ENCODE measurements at regions not wholly inside any gene's neighbourhood (a gene's known extent, or its start where the extent isn't known, plus 50 kb on each side); places are given as distances from the start of the nearest gene placed in this dataset.

DNA sequence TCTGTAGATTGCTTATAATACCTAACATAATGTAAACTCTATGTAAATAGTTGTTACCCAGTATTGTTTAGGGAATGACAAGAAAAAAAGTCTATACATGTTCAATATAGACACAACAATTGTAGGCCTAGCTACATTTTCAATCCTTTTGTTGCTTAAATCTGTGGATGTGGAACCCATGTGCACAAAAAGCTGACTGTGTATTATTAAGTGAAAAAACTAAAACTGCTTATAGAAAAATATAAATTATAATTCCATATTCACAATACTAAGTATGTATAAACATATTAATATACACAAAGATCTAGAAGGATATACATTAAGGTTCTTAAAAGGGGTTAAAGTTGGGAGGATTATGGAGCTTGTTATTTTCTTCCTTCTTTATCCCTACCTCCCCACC, 188.7 kb downstream of the PIK3R1 start:
- no peak overlapping the region for H3K4me3 ChIP-seq (ENCODE audit: low read depth, low read length)
- TF ChIP-seq, protein P1, sequence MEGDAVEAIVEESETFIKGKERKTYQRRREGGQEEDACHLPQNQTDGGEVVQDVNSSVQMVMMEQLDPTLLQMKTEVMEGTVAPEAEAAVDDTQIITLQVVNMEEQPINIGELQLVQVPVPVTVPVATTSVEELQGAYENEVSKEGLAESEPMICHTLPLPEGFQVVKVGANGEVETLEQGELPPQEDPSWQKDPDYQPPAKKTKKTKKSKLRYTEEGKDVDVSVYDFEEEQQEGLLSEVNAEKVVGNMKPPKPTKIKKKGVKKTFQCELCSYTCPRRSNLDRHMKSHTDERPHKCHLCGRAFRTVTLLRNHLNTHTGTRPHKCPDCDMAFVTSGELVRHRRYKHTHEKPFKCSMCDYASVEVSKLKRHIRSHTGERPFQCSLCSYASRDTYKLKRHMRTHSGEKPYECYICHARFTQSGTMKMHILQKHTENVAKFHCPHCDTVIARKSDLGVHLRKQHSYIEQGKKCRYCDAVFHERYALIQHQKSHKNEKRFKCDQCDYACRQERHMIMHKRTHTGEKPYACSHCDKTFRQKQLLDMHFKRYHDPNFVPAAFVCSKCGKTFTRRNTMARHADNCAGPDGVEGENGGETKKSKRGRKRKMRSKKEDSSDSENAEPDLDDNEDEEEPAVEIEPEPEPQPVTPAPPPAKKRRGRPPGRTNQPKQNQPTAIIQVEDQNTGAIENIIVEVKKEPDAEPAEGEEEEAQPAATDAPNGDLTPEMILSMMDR (IDR thresholded peaks at IDR 0.05; ENCODE audit: insufficient read depth, low read depth, low read length) = no peak
- no peak for DNase-seq (ENCODE audit: low read depth)

DNA sequence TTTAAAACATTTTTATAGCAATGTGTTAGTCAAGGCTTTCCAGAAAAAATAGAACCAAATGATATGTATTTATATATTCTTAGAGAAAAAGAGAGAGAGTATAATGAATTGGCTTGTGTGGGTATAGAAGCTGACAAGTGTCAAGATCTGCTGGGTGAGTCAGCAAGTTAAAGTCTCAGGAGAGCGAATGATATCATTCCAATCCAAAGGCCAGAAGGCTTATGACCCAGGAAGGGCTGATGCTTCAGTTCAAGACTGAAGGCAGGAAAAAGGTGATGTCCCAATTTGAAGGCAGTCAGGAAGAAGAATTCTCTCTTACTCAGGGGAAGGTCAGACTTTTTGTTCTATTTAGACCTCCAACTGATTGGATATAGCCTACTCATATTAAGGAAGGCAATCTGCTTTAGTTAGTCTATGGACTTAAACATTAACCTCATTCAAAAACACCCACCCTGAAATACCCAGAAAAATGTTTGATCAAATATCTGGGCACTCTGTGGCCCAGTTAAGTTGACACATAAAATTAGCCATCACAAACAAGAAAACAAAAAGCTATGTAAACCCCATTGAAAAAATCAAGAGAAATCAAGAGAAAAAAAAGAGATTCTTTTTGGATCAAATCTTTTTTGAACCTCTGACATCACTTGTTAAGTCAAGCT, 189.6 kb downstream of the PIK3R1 start:
- DNase-seq (ENCODE audit: low read depth) = no peak
- no peak overlapping the region for H3K4me3 ChIP-seq (ENCODE audit: low read depth, low read length)
- TF ChIP-seq, protein P1 (IDR thresholded peaks at IDR 0.05; ENCODE audit: insufficient read depth, low read depth, low read length) = no peak

DNA sequence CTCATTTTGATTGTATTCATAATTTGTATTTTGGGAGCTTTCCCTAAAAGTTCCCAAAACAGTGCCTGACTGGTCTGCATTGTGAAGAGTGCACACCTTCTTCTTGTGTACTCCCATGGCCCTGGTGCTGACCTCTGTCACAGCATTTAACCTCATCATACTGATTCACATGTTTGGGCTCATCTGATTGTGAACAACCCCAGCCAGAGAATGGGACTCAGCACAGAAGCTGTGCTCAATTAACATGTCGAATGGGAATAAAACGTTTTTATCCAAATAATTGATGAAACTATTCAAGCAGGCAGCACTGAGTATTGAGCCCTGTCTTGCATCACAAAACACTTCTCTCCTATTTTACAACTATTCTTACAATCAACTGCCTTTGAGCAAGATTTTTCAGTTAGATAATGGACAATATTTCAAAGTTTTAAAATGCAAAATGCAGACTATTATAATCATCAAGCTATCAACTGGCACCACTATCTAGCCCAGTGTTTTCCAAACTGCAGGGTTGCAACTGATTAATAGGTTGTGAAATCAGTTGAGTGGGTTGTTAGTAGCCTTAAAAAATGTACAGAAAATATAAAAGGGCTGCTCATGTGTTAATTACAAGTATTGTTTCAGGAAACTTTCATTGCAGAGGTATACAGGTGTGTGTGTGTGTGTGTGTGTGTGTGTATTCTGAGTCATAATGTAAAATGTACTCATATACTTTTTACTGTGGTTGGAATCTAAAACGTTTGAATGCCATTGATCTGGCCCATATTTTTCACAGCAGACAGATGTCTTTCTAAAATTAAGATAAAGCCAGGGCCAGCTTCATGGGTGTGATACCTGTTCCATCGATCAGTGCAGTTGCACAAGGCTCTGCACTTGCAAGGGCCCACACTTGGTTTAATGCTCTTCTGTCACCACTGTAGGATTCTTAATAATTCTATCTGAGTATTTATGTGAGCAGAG, 190.5 kb downstream of the PIK3R1 start:
- no peak for DNase-seq (ENCODE audit: low read depth)

DNA sequence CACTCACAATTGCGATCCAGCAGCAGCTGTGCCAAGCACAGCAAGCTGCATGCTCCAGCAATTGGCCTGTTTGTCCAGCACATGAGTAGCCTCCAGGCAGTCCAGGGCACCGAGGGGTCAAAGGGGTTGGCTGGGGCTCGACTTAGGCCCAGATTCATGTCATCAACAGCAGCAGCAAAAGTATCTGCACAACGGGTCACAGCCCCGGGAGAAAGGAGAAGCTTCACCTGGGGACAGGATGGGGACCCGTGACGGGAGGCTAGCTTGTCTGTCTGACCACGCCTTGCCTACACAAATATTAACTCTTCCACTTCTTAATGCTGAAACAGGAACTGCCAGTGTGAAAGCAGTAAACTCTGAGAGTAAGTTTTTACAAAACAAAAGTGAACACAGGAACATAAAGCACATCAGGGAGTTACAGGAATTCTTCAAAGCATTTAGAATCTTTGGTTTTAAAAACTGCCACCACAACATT, 191.2 kb downstream of the PIK3R1 start:
- no peak overlapping the region for H3K4me3 ChIP-seq (ENCODE audit: low read depth, low read length)
- DNase-seq (ENCODE audit: low read depth) = no peak
- TF ChIP-seq, protein P1 (IDR thresholded peaks at IDR 0.05; ENCODE audit: insufficient read depth, low read depth, low read length) = no peak

More for the DNA sequence above, 190.5 kb downstream of the PIK3R1 start:
- no peak overlapping the region for H3K4me3 ChIP-seq (ENCODE audit: low read depth, low read length)
- TF ChIP-seq, protein P1 (IDR thresholded peaks at IDR 0.05; ENCODE audit: insufficient read depth, low read depth, low read length) = no peak

DNA sequence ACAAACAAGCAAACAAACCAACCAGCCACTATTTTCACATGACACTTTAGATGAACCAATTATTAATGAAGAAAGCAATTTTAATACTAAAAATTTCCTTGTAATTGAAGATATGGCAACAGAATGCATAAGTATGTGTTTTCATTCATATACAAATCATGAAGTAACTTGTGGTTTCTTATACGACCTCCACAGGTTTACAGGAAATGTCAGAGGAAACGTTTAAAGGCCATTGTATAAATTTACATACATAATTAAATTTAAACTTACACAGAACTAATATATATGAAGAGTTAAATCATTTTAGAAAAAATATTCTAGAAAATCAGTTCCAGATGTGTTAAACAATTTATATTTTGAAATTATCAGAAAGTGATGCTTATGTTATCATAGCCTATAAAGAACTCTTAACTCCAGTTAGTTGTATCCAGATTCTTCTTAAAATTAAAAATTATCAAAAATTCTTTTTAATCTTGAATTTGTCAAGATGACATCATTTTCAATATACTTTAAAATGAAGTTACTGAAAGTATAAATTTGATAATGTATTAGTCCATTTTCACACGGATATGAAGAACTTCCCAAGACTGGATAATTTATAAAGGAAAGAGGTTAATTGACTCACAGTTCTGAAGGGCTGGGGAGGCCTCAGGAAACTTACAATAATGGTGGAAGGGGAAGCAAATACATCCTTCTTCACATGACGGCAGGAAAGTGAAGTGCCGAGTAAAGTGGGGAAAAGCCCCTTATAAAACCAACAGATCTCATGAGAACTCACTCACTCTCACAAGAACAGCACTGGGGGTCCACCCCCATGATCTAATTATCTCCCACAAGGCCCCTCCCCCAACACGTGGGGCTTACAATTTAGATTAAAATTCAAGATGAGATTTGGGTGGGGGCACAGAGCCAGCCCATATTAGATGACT, 192.0 kb downstream of the PIK3R1 start:
- no peak for DNase-seq (ENCODE audit: low read depth)
- TF ChIP-seq, protein P1 (IDR thresholded peaks at IDR 0.05; ENCODE audit: insufficient read depth, low read depth, low read length) = no peak
- H3K4me3 ChIP-seq (ENCODE audit: low read depth, low read length) = no peak overlapping the region

DNA sequence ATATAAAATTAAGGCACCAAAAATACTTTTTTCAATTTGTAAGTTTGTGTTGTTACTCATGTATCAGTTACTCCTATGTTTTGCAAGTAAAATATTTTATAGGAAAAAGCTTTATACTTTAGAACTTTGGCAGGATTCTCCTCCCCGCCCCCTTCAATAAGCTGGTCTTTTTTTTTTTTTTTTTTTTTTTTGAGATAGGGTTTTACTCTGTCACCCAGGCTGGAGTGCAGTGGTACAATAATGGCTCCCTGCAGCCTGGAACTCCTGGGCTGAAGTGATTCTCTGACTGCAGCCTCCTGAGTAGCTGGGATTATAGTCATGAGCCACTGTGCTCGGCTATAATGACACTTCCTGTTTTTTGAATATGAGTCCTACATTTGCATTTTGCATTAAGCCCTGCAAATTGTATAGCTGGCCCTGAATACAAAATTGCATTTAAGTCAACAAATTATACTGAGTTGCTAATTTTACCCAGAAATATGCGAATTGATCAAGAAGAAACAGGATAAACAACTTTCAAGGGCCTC, 192.9 kb downstream of the PIK3R1 start:
- DNase-seq (ENCODE audit: low read depth) = no peak
- H3K4me3 ChIP-seq (ENCODE audit: low read depth, low read length) = no peak overlapping the region
- TF ChIP-seq, protein P1 (IDR thresholded peaks at IDR 0.05; ENCODE audit: insufficient read depth, low read depth, low read length) = no peak

Data from fibroblast of villous mesenchyme (primary cell).